Activated CD8-positive, alpha-beta memory T cell treated with anti-CD3 and anti-CD28 coated beads, Interleukin-2, amount 50 U/mL, for 4 hours (primary cell): ENCODE measurements at regions not wholly inside any gene's neighbourhood (a gene's known extent, or its start where the extent isn't known, plus 50 kb on each side); places are given as distances from the start of the nearest gene placed in this dataset.
"Not testable (repeated sequence)": the region's sequence is repeated elsewhere in the genome, so short reads cannot be mapped to it uniquely, and the experiment has no call there.

Experiments
- DNase-seq: peaks from one replicate; pipeline ENCODE4 v3.0.0-alpha.2; 2020

DNA sequence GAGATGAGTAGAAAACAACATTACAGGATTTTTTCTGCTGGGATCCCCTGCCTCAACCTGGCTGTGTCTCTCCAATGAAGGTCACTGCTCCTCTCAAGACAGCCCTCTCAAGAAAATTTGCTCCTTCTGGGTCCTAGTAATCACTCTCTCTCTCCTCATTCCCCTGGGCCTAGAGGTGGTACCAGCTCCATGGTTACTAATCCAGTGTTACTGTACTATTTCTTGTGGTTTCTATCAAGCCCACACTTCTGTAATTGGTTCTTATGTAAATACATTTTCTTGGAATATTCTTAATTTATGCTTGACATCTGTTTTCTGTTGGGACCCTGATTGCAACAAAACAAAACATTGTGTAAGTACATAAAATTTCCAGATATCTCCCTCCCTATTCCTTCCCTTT, 123.8 kb upstream of the RORB start:
- no peak for DNase-seq

DNA sequence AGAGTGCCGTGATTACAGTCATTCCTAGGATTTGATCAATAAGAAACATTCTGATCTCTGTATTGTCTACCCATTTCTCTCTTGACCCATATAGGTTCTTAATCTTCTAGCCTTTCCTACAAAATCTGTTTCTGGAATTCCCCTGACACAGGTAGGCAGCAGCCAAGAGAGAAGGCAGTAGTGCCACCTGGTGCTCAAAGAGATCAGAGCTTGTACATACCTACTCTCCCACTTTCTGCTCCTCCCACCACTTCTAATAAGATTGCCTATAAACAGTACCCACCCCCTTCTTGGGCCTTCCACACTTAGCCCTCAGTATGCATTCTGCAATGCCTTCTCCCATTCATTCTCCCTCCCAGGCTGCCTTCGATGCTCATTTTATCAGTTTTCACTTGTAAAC, 117.4 kb upstream of the RORB start:
- DNase-seq = no peak

DNA sequence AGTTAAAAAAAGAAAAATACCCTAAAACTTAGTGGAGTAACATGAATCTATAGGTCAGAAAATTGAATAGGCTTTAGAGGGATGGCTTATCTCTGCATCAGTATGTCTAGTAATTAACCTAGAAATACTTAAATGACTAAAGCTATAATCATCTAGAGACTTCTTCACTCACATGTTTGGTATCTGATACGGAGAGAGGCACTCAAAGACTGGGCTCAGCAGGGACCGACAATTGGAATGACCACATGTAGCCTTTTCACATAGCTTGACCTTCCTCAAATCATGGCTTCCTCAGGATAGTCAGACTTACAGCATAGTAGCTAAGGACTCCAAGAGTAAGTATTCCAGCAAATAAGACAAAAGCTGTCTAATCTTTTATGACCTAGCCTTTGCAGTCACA, 105.3 kb upstream of the RORB start:
- no peak for DNase-seq

DNA sequence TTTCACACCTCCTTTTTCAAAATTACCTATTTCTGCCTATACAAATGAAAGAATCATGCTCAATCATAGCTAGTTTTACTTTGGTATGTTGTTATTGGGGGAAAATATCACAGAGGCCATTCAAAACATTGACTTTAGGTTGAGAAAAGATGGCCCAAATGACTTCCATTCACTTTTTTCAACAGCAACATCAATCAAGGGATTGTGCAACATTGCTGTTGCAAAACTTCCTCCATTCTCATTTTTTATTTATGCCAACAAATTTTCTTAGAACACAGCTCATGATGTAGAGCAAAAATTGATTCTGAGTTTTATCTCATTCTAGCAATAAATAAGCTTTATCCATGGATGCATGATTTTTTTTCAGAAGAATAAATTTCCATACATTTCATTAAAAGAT, 93.6 kb upstream of the RORB start:
- DNase-seq = no peak

DNA sequence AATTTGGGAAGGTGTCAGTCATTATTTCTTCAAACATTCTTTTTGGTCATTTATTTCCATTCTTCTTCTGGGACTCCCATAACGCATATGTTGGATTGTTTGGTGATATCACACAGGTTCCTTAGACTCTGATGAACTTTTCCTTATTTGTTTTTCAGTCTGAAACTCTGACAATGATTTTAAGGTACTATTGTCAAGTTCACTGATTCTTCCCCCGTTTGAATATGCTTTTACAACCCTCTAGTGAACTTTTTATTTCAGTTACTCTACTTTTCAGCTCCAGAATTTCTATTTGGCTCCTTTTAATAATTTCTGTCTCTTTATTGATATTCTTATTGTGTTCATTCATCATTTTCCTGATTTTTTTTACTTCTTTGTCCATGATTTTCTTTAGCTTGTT, 92.5 kb upstream of the RORB start:
- DNase-seq = no peak

DNA sequence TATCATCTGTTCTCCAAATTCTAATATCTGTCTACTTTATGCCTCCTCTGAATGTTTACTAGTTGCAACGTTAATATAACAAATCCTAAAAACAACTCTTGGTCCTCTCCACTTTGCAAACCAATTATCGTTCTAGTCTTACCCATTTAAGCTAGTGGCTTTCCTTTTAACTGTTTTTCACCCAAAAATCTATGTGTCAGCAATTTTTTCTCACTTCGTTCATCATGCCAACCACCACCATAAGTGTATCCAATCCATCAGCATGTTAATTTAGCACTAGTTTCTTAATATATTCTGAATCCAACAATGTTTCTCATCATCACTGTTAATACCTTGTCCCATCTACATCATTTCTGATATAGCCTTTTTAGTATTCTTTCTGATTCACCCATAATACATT, 90.0 kb upstream of the RORB start:
- no peak for DNase-seq

DNA sequence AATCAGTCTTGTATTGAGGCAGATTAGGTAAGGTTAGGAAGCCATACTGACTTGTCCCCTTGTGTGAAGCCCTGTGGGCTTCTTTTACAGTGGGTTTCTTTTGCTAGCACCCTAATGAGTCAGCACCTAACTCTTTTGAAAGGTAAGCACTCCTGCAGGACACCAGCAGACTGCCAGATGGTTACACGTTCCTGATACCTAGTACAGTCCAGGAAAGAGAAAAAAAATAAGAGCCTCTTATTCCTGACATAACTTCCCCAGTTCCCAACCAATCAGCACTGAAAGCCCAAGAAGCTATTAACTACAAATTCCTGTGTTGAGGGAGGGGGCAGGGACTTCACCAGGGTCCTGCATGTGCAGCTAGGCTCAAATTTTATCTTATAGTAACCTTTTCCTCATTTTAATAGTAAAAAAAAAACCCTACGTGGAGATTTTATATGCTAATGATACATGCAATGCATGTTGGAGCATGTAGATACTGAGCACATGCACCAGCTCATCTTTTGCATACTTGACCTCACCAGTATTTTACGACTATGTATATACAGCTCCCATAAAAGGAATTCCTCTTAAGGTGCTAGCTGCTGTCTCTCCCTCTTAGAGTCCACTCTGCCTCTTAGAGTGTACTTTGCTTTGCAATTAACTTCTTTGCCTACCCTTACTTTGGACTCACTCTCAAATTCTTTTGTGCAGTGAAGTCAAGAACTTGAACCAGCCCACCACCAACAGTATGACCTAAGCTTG, 84.7 kb upstream of the RORB start:
- no peak for DNase-seq

DNA sequence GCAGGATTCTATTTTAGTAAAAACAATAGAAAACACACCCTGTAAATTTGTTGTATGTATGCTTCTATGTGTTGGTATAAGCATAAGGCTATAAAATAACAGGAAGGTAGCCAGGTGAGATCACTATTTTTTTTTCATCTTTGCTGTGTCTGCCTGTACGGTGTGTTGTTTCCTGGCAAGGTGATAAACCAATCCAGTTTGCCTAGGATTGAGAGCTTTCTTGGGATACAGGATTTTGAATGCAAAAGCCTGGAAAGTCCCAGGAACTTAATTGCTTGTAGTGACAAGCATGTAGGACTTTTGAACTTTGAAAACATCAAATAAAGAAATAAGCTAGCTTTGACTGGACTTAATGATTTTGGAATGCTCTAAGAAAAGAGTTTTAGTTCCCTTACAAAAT, 83.3 kb upstream of the RORB start:
- no peak for DNase-seq

DNA sequence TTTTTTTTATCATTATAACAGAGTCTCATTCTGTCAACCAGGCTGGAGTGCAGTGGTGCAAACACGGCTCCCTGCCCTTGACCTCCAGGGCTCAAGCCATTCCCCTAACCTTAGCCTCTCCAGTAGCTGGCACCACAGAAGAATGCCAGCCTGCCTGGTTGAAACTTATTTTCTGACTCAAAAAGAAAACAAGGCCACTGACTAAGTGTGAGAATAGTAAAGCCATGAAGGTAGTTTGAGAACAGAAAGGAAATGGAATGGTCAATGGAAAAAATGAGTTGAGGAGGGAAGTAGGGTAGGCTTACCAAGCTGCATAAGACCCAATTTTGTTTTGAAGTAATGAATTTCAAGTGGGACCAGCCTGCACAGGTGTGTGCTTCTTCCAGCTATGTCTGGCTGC, 82.8 kb upstream of the RORB start:
- DNase-seq = no peak

DNA sequence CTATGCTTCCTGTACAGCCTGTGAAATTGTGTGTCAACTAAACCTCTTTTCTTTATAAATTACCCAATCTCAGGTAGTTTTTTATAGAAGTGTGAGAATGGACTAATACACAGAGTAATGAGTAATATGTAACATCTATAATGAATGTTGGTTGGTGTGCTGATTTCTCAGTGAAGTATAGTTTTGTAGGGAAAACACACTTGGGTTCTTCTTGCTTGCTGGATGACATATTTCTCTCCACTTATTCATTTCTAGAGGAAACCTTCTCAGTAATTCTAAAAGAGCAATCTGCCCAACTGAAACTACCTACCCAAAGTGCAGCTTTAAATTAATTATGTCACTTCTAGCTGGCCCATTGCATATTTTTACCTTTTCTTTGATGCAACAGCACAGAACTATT, 81.1 kb upstream of the RORB start:
- no peak for DNase-seq

DNA sequence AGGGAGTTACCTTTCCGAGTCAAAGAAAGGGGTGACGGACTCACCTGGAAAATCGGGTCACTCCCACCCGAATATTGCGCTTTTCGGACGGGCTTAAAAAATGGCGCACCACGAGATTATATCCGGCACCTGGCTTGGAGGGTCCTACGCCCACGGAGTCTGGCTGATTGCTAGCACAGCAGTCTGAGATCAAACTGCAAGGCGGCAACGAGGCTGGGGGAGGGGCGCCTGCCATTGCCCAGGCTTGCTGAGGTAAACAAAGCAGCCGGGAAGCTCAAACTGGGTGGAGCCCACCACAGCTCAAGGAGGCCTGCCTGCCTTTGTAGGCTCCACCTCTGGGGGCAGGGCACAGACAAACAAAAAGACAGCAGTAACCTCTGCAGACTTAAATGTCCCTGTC, 72.6 kb upstream of the RORB start:
- not testable (repeated sequence) for DNase-seq

DNA sequence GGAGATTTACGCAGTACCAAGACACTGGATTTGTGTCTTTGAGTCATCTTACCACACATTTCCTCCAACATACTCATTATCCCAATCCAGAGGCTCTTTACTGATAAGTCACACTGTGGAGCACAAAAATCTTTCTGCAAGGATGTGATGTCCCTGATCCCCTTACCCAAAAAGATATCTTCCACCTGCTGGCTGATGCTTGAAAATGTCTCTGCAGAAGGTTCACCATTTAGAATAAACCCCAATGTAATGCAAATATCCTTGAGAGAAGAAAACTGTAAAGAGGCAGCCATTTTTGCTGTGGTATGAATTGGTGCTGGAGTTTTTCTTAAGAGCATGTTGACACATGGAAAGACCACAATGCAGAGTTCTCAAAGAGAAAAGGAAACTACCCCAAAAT, 65.7 kb upstream of the RORB start:
- DNase-seq = no peak

DNA sequence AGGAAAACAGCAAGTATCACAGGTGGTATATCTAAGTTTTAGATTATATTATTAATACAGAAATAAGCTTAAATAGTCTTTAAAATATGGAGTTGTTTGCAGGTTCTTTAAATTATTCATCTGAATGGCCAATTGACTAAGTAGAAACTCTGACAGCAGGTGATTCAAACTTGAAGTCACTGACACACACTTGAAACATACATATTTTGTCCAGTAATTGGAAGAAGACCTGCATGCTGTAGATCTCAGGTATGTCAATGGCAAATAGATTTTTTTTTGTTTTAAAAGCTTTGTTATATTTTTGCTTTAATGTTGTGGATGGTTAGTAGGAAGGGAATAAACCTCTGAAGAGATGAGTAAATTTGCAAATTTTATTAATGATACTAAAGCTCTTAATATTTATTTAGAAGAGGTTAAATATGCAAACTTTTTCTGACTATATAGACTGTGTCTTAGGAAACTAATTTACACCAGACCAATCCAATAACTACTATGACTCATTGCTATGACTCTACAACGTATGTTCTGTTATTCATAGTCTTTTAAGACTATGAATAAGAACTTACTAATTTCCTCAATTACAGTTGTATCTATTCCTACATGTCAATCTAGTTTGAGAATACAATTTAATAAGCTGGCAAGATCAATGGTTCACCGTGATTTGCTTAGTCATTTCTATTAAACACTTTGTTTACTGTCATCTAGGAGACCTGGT, 53.9 kb upstream of the RORB start:
- no peak for DNase-seq

DNA sequence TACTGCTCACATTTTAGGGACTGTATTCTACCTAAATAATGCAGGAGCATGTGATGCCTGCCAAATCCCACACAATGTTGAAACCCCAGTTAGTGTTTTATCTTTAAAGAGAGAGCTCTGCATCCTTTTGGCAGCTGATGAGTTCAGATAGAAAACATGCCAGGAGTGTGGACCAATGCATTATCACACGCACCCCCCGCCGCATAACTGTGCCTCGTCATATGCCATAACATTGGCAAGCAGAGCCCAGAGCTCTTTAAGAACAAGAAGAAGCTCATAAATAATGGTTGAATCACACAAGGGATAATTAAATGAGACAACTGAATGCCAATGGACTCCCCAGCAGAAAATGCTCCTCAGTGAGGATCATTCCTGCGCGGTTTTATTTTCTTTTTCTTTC, 52.8 kb upstream of the RORB start:
- no peak for DNase-seq
